Neural cell (in vitro differentiated cells): ENCODE measurements at regions not wholly inside any gene's neighbourhood (a gene's known extent, or its start where the extent isn't known, plus 50 kb on each side); places are given as distances from the start of the nearest gene placed in this dataset.

Experiments
- H2AFZ ChIP-seq: fragments of 200-600, 300-800 bp; sonication (generic), shearing (Covaris generic); 2 replicates; pipeline ENCODE4 v1.6.0; 2014; ENCODE audit warnings: low read depth, mild to moderate bottlenecking, antibody characterized with exemption, low read length, moderate library complexity
- H3F3A ChIP-seq: fragments of 200-600 bp; shearing (Covaris generic); 2 replicates; pipeline ENCODE4 v1.6.1; 2016; ENCODE audit warnings: mild to moderate bottlenecking, moderate library complexity, mixed read lengths, antibody characterized with exemption, low read length; ENCODE audit not compliant: insufficient read depth, poor library complexity, severe bottlenecking
- H3K27ac ChIP-seq: fragments of 200-600, 300-800 bp; sonication (generic), shearing (Covaris generic); 2 replicates; pipeline ENCODE4 v1.5.1; 2014; ENCODE audit warnings: mild to moderate bottlenecking, low read length, moderate library complexity
- H3K27me3 ChIP-seq: fragments of 300-800, 200-600 bp; sonication (generic), shearing (Covaris generic); 2 replicates; pipeline ENCODE4 v1.6.0; 2014; ENCODE audit warnings: mild to moderate bottlenecking, low read depth, low read length, moderate library complexity; ENCODE audit not compliant: insufficient read depth
- H3K36me3 ChIP-seq: fragments of 300-800, 200-600 bp; sonication (generic), shearing (Covaris generic); 2 replicates; pipeline ENCODE4 v1.5.1; 2014; ENCODE audit warnings: mild to moderate bottlenecking, antibody characterized with exemption, low read length, moderate library complexity; ENCODE audit not compliant: insufficient read depth
- H3K4me2 ChIP-seq: fragments of 300-800, 200-600 bp; sonication (generic), shearing (Covaris generic); 2 replicates; pipeline ENCODE4 v1.6.0; 2014; ENCODE audit warnings: mild to moderate bottlenecking, low read length
- H3K4me3 ChIP-seq: fragments of 300-800, 200-600 bp; sonication (generic), shearing (Covaris generic); 2 replicates; pipeline ENCODE4 v1.5.1; 2014; ENCODE audit warnings: mild to moderate bottlenecking, low read length, moderate library complexity
- H3K79me2 ChIP-seq: fragments of 200-600 bp; shearing (Covaris generic); replicated peaks from 2 replicates; pipeline ENCODE4 v1.6.0; 2014; ENCODE audit warnings: mild to moderate bottlenecking, low read length, moderate library complexity; ENCODE audit not compliant: insufficient read depth
- H3K9ac ChIP-seq: fragments of 300-800, 200-600 bp; sonication (generic), shearing (Covaris generic); 2 replicates; pipeline ENCODE4 v1.6.1; 2016; ENCODE audit warnings: mild to moderate bottlenecking, low read length, mixed read lengths
- H3K9me2 ChIP-seq: fragments of 200-600 bp; shearing (Covaris generic); 2 replicates; pipeline ENCODE4 v1.6.1; 2016; ENCODE audit warnings: mild to moderate bottlenecking, low read length, mixed read lengths; ENCODE audit not compliant: insufficient read depth
- H3K9me3 ChIP-seq: fragments of 200-600, 300-800 bp; sonication (generic), shearing (Covaris generic); 2 replicates; pipeline ENCODE4 v1.6.1; 2016; ENCODE audit warnings: mild to moderate bottlenecking, mixed run types, low read length, moderate library complexity, mixed read lengths
- H4K20me1 ChIP-seq: fragments of 200-600 bp; shearing (Covaris generic); 2 replicates; pipeline ENCODE4 v1.6.1; 2016; ENCODE audit warnings: mild to moderate bottlenecking, mixed run types; ENCODE audit not compliant: insufficient read depth
- CTCF ChIP-seq: fragments of 450-650 bp; IDR thresholded peaks from 2 replicates; pipeline ENCODE4 v1.5.1; 2014; ENCODE audit warnings: antibody characterized with exemption, mild to moderate bottlenecking, moderate library complexity; ENCODE audit not compliant: poor library complexity, severe bottlenecking
- EP300 ChIP-seq: fragments of 450-650 bp; conservative IDR thresholded peaks from 2 replicates; pipeline ENCODE4 v1.6.1; 2014; ENCODE audit warnings: antibody characterized with exemption, mild to moderate bottlenecking, moderate library complexity; ENCODE audit not compliant: poor library complexity, severe bottlenecking
- EZH2 ChIP-seq: fragments of 200-600, 300-800 bp; shearing (Covaris generic), sonication (generic); IDR thresholded peaks from 2 replicates; pipeline ENCODE4 v1.6.1; 2014; ENCODE audit warnings: antibody characterized with exemption, low read length, borderline replicate concordance, mild to moderate bottlenecking; ENCODE audit not compliant: insufficient read depth, poor library complexity, severe bottlenecking
- MXI1 ChIP-seq: fragments of 450-650 bp; conservative IDR thresholded peaks from 2 replicates; pipeline ENCODE4 v1.6.1; 2014; ENCODE audit warnings: antibody characterized with exemption, mild to moderate bottlenecking; ENCODE audit not compliant: poor library complexity, severe bottlenecking
- POLR2AphosphoS5 ChIP-seq: IDR thresholded peaks from 2 replicates; pipeline ENCODE4 v1.6.1; 2012
- RAD21 ChIP-seq: fragments of 450-650 bp; conservative IDR thresholded peaks from 2 replicates; pipeline ENCODE4 v1.6.1; 2014; ENCODE audit warnings: antibody characterized with exemption, mild to moderate bottlenecking, moderate library complexity
- REST ChIP-seq: IDR thresholded peaks from 2 replicates; pipeline ENCODE4 v1.6.1; 2012; ENCODE audit warnings: borderline replicate concordance
- SMC3 ChIP-seq: fragments of 450-650 bp; conservative IDR thresholded peaks from 2 replicates; pipeline ENCODE4 v1.6.1; 2014; ENCODE audit warnings: antibody characterized with exemption, mild to moderate bottlenecking, moderate library complexity; ENCODE audit not compliant: poor library complexity
- TAF1 ChIP-seq: IDR thresholded peaks from 2 replicates; pipeline ENCODE4 v1.6.1; 2012; ENCODE audit warnings: low read depth

DNA sequence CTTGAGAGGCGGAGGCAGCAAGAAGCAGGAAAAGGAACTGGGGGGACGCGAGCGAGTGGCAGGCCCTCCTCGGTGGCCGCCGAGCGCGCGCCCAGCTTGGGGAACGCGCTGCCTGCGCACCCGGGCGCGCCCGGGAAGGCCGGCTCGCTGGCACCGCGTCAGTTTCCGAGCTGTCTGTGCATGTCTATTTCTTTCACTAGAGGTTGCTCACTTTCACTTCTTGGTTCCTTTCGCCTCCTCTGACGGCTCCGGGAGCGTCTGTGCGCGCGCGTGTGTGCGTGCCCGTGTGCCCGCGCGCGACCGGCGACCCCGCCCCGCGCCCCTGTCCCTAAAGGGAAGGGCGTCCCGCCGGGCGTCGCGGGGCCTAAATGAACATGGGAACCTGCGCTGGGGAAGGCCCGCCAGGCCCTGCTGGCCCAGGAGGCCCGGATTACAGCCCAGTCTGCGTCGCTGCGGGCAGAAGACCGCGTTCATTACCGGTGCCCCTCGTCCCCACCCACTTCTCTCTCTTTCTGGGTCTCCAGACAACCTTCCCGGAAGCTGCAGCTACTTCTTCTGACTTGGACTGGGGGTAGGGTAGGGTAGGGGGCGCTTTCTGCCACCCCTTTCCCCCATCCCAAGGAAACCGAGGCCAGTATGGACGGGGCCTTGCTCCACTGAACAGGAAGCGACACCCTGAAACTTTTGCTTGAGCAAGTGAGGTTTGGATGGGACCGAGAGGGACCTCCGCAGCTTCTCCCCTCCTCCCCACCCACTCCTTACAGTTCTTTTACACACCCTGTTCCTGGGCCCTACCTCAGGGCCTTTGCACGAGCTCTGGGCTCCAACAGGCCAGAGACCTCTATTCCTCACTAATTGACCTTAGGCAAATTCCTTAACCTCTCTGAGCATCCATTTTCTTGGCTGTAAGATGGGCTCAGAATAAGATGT, 205.8 kb upstream of the IER5L start:
- no peaks in the 10 kb centered on the region for H3K36me3 ChIP-seq
- H2AFZ ChIP-seq: no peak overlapping the region
- peak overlapping the region; percentile 37 for H3K27ac ChIP-seq
- H3K4me2 ChIP-seq: no peak overlapping the region
- peak; percentile 73 for TF ChIP-seq RAD21
- peak; percentile 64 for TF ChIP-seq CTCF
- TF ChIP-seq SMC3: peak; percentile 69
- no peak for TF ChIP-seq MXI1
- no peak for TF ChIP-seq EP300
- no peak for TF ChIP-seq POLR2AphosphoS5
- no peak for TF ChIP-seq TAF1
- no peak for TF ChIP-seq EZH2
- TF ChIP-seq REST: no peak
- no peaks in the 10 kb centered on the region for H3F3A ChIP-seq
- H4K20me1 ChIP-seq: no peaks in the 10 kb centered on the region
- H3K27me3 ChIP-seq: no peaks in the 10 kb centered on the region
- H3K9me3 ChIP-seq: no peaks in the 10 kb centered on the region
- peak overlapping the region; percentile 48 for H3K4me3 ChIP-seq
- peak overlapping the region; percentile 54 for H3K9ac ChIP-seq
- no peaks in the 10 kb centered on the region for H3K79me2 ChIP-seq
- no peaks in the 10 kb centered on the region for H3K9me2 ChIP-seq

DNA sequence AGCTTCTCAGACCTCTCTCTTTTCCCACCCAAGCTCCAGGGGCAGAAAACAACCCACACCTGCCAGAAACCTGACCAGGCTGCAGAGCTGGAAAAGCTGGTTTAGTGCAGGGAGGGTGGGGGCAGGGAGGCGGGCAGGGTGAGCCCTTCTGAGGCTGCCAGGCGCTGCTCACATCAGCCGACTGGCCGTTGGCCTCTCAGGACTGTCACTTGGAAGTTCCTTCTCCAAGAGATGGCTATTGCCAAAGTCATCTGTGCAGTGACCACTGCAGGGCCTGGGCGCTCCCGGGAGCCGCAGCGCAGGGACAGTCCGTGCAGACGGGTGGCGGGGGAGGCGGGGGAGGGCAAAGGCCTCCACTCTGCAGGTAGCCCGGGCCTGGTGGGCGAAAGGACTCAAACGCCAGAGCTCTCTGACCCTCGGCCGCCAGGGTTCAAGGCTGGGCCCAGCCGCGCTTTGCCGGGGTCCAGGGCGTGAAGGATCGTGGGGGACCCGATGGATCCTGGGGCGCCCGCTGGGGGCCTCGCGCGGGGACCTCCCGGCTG, 205.0 kb upstream of the IER5L start:
- no peaks in the 10 kb centered on the region for H3K79me2 ChIP-seq
- no peaks in the 10 kb centered on the region for H3K9me3 ChIP-seq
- H3K27ac ChIP-seq: peak overlapping the region; percentile 20
- H3K36me3 ChIP-seq: no peaks in the 10 kb centered on the region
- no peak for TF ChIP-seq POLR2AphosphoS5
- H3K9ac ChIP-seq: peak overlapping the region; percentile 54
- no peak overlapping the region for H2AFZ ChIP-seq
- no peaks in the 10 kb centered on the region for H3K9me2 ChIP-seq
- H3K4me2 ChIP-seq: no peak overlapping the region
- no peaks in the 10 kb centered on the region for H4K20me1 ChIP-seq
- H3F3A ChIP-seq: no peaks in the 10 kb centered on the region
- peak overlapping the region; percentile 48 for H3K4me3 ChIP-seq
- no peaks in the 10 kb centered on the region for H3K27me3 ChIP-seq
